Left lung (tissue), 4 donors: ENCODE measurements at regions not wholly inside any gene's neighbourhood (a gene's known extent, or its start where the extent isn't known, plus 50 kb on each side); places are given as distances from the start of the nearest gene placed in this dataset.
A peak's percentile ranks its signal among the peaks of the same experiment; 100 is the strongest.

Experiments used
- ATAC-seq: fragments of 200-7000 bp; cut with Tn5 transposase; one replicate; pipeline ENCODE4 v1.9.1; 2020; ENCODE audit warnings: moderate library complexity
- DNase-seq, 4 donors: peaks; one replicate each; pipeline ENCODE4 v3.0.0-alpha.2; 2013 to 2020
- H3K27ac ChIP-seq, 2 donors: fragments of 200-600 bp; sonication (generic) in 1 of 2; one replicate each; pipeline versions ENCODE4 v1.5.0 to v1.8.0; 2020 to 2021
- H3K27me3 ChIP-seq, 2 donors: fragments of 200-600 bp; sonication (generic) in 1 of 2; one replicate each; pipeline versions ENCODE4 v1.5.0 to v1.8.0; 2020 to 2021
- H3K36me3 ChIP-seq, 2 donors: fragments of 200-600 bp; sonication (generic) in 1 of 2; one replicate each; pipeline versions ENCODE4 v1.5.0 to v1.8.0; 2020 to 2021
- H3K4me1 ChIP-seq, 2 donors: fragments of 200-600 bp; one replicate each; pipeline ENCODE4 v1.8.0; 2021
- H3K4me3 ChIP-seq, 2 donors: fragments of 200-600 bp; sonication (generic) in 1 of 2; one replicate each; pipeline versions ENCODE4 v1.5.0 to v1.8.0; 2020 to 2021; ENCODE audit warnings: mild to moderate bottlenecking in 1 of 2
- H3K9me3 ChIP-seq, 2 donors: fragments of 200-600 bp; sonication (generic) in 1 of 2; one replicate each; pipeline versions ENCODE4 v1.5.0 to v1.8.0; 2020 to 2021
- CTCF ChIP-seq, 2 donors: fragments of 200-600 bp; sonication (generic) in 1 of 2; IDR thresholded peaks; one replicate each; pipeline versions ENCODE4 v1.5.0 to v1.8.0; 2021; ENCODE audit warnings: antibody characterized with exemption in 2 of 2
- intact Hi-C, 2 donors: fragments of 100-400 bp; cut with DNase I; formaldehyde crosslinking; loops; one replicate each; pipeline versions ENCODE4 v1.11.2 to v1.14.2; 2022
- donor health status: DM: no; HTN: yes; CAD: no.
- donor health status: DM: no; HTN: no; CAD: no.

- Histone ChIP-seq H3K27ac (no peak overlapping the region), H3K36me3 (no peaks in the 10 kb centered on the region), H3K4me3 (no peak overlapping the region), H3K4me1 (no peaks in the 10 kb centered on the region), H3K9me3 (peaks cover 0 to 6% of the 10 kb centered on the region in 2 donors), H3K27me3 (no peaks in the 10 kb centered on the region)
- intact Hi-C loops: no loop called here
- DNase-seq (no peak), ATAC-seq (no peak)
- no peak for TF ChIP-seq CTCF (IDR thresholded peaks at IDR 0.05)
Measured at GRCh38 chr7:54345746-54346145, 196.4 kb upstream of the VSTM2A start.

- Histone ChIP-seq H3K27me3 (no peaks in the 10 kb centered on the region), H3K27ac (no peak overlapping the region), H3K4me3 (no peak overlapping the region), H3K9me3 (peaks cover 0 to 4% of the 10 kb centered on the region in 2 donors), H3K4me1 (no peaks in the 10 kb centered on the region), H3K36me3 (no peaks in the 10 kb centered on the region)
- intact Hi-C loops: no loop called here
- ATAC-seq: no peak
- TF ChIP-seq CTCF (IDR thresholded peaks at IDR 0.05): no peak
- no peak for DNase-seq
Measured at GRCh38 chr7:54349229-54349628, 192.9 kb upstream of the VSTM2A start.

- Histone ChIP-seq H3K27me3 (no peaks in the 10 kb centered on the region), H3K9me3 (no peaks in the 10 kb centered on the region), H3K4me1 (no peaks in the 10 kb centered on the region), H3K4me3 (no peak overlapping the region), H3K27ac (no peak overlapping the region), H3K36me3 (no peaks in the 10 kb centered on the region)
- TF ChIP-seq CTCF (IDR thresholded peaks at IDR 0.05): no peak
- intact Hi-C loops: no loop called here
- ATAC-seq: no peak
- peak in 1 of 4 donors; percentile 6 for DNase-seq
Measured at GRCh38 chr7:54354436-54354835, 187.7 kb upstream of the VSTM2A start.

- intact Hi-C loops: no loop called here
- Histone ChIP-seq H3K4me1 (no peaks in the 10 kb centered on the region), H3K4me3 (no peak overlapping the region), H3K9me3 (no peaks in the 10 kb centered on the region), H3K36me3 (no peaks in the 10 kb centered on the region), H3K27me3 (no peaks in the 10 kb centered on the region), H3K27ac (no peak overlapping the region)
- TF ChIP-seq CTCF (IDR thresholded peaks at IDR 0.05): no peak
- ATAC-seq (no peak), DNase-seq (no peak)
Measured at GRCh38 chr7:54355842-54356241, 186.3 kb upstream of the VSTM2A start.

- intact Hi-C loops: no loop called here
Measured at GRCh38 chr7:54360075-54360840, 181.9 kb upstream of the VSTM2A start.

More at GRCh38 chr7:54360075-54360840, 181.9 kb upstream of the VSTM2A start:
- ATAC-seq: no peak
- no peaks in the 10 kb centered on the region for H3K36me3 ChIP-seq
- no peak for TF ChIP-seq CTCF (IDR thresholded peaks at IDR 0.05)
- no peaks in the 10 kb centered on the region for H3K27me3 ChIP-seq
- no peaks in the 10 kb centered on the region for H3K4me1 ChIP-seq
- no peaks in the 10 kb centered on the region for H3K9me3 ChIP-seq
- DNase-seq: no peak
- H3K27ac ChIP-seq: no peak overlapping the region
- no peak overlapping the region for H3K4me3 ChIP-seq
